ENCODE measurements at regions not wholly inside any gene's neighbourhood (a gene's known extent, or its start where the extent isn't known, plus 50 kb on each side); places are given as distances from the start of the nearest gene placed in this dataset.
"Not testable (repeated sequence)": the region's sequence is repeated elsewhere in the genome, so short reads cannot be mapped to it uniquely, and the experiment has no call there.

- DNase-seq (ENCODE audit: low read depth in 3 of 3, low spot score in 1 of 3): no peak
These were observed 487.6 kb upstream of the CAMK1G start for GRCh38 chr1:209095627-209096595.

- DNase-seq (ENCODE audit: low read depth in 3 of 3, low spot score in 1 of 3): no peak
These were observed 483.1 kb upstream of the CAMK1G start for GRCh38 chr1:209100460-209100859.

- no peak for DNase-seq (ENCODE audit: low read depth in 3 of 3, low spot score in 1 of 3)
These were observed 482.4 kb upstream of the CAMK1G start for GRCh38 chr1:209101106-209101505.

- no peak for DNase-seq (ENCODE audit: low read depth in 3 of 3, low spot score in 1 of 3)
These were observed 481.4 kb upstream of the CAMK1G start for GRCh38 chr1:209102120-209102519.

GRCh38 chr1:209102531-209102930 is 481.0 kb upstream of the CAMK1G start:
- no peak for DNase-seq (ENCODE audit: low read depth in 3 of 3, low spot score in 1 of 3)

GRCh38 chr1:209103092-209103491 is 480.4 kb upstream of the CAMK1G start:
- no peak for DNase-seq (ENCODE audit: low read depth in 3 of 3, low spot score in 1 of 3)

DNA sequence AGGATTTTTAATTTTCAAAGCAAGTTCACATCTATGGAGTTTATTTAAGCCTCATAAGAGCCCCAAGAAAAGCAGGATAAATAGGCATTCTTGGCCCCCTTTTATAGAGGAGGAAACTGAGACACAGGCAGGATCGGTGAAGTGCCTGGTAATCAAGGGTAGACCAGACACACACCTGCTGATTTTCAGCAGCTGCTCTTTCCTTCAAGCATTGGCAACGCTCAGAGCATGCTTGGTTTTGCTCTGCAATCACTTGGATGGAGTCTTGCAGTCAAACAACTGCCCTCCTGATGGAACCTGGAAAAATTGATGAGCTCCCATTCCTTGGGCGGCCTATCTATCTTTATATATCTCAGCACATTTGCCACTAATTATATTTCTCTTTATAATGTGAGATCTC is 478.9 kb upstream of the CAMK1G start:
- no peak for DNase-seq (ENCODE audit: low read depth in 3 of 3, low spot score in 1 of 3)

GRCh38 chr1:209105701-209106100 is 477.8 kb upstream of the CAMK1G start:
- no peak for DNase-seq (ENCODE audit: low read depth in 3 of 3, low spot score in 1 of 3)

- DNase-seq (ENCODE audit: low read depth in 3 of 3, low spot score in 1 of 3): no peak
These were observed 477.2 kb upstream of the CAMK1G start for GRCh38 chr1:209106237-209106741.

DNA sequence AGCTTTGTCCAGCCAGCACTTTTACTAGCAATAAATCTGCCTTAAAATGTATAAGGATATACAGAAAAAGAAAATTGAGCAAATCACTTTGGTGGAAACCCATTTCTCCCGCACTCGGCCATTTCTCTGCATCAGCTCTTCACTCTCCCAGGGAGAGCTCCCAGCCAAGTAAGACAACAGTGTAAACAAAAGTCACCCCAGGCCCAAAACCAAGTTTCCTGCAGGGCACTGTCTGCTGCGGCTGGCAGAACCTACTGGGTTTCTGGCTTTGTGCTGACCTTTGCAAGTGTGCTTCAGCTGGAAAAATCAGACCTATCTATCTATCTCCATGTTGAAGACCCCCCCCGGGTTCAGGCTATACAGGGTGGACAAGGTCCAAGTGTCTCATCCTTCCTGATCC is 476.7 kb upstream of the CAMK1G start:
- no peak for DNase-seq (ENCODE audit: low read depth in 3 of 3, low spot score in 1 of 3)

DNA sequence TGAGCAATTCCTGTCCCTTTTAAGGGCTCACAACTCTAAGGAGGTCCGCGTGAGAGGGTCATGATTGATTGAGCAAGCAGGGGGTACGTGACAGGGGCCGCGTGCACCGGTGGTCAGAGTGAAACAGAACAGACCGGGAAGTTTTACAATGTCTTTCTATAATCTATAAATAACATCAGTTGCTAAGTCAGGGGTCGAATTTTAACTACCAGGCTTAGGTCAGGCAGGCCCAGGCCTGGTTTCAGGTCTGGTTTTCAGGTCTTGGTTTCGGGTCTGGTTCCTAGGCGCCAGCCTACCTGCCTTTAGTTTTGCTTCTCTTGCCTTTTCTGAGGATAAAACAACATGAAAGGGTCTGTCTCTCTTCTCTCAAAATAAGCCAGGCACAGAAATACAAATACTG is 476.0 kb upstream of the CAMK1G start:
- DNase-seq (ENCODE audit: low read depth in 3 of 3, low spot score in 1 of 3): no peak

DNA sequence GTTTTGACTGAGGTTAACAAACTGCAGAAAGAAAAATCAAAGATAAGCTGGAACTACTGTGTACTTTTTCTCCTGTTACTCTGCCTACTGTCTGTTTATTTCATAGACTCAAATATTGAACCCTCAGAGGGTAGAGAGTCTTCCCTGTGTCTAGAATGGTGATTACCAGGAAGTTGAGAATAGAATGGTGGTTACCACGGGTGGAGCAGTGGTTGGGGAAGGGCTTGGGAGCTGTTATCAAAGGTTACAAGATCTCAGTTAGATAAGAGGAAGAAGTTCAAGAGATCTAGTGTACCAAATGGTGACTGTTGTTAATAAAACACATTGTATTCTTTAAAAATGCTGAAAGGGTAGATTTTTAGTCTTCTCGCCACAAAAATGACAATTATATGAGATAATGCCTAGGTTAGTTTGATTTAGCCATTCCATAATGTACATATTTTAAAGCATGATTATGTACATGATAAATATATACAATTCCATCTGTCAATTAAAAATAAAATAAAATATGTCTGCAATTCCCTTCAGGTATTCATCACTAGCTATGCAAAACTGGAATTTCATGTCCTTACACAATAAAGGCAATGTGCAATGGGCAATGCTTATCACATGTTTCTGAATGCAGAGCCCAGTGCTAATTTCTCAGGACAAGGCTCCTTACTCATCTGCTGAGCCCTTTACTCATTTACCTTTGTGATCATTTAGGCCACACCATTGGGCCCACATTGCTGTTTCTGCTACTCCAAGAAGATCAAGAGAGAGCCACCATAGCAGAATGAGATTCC is 474.3 kb upstream of the CAMK1G start:
- no peak for DNase-seq (ENCODE audit: low read depth in 3 of 3, low spot score in 1 of 3)

- DNase-seq (ENCODE audit: low read depth in 3 of 3, low spot score in 1 of 3): no peak
These were observed 470.0 kb upstream of the CAMK1G start for GRCh38 chr1:209113521-209113920.

DNA sequence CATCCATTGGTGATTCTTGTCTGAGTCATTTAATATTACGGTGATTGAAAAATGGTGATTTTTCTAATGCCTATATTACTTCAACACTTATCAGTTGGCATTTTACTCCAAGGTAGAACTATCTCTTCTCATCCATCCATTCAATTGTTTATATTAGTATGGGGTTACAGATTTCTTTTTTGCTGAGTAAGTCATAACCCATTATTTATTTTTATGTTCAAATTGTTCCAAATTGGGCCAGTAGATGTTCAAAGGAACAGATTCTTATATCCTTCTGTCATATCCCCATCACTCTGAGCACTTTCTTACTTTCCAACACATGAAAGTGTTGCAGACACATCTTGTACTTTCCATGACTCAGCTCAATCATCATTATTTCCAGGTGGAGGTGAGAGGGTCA is 466.8 kb upstream of the CAMK1G start:
- no peak for DNase-seq (ENCODE audit: low read depth in 3 of 3, low spot score in 1 of 3)

DNA sequence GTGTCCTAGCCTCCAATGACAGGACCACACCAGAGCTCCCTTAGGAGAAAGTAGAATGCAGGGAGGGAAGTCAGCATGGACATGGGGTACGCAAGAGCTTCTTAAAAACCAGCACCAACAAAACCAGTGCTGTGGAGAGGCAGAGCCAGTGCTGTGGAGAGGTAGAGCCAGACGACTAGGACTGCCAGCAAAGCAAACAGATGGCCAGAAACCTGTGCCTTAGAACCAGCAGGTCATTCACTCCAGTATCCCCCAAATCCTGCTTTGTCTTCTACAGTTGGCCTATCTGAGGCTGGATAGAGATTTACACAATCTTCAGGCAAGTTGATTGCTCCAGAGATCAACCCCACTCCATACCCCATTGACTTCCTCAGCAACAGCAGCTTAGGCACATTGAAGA is 459.9 kb upstream of the CAMK1G start:
- DNase-seq (ENCODE audit: low read depth in 3 of 3, low spot score in 1 of 3): no peak

- not testable (repeated sequence) for DNase-seq (ENCODE audit: low read depth in 3 of 3, low spot score in 1 of 3)
These were observed 454.4 kb upstream of the CAMK1G start for GRCh38 chr1:209129091-209129490.

DNA sequence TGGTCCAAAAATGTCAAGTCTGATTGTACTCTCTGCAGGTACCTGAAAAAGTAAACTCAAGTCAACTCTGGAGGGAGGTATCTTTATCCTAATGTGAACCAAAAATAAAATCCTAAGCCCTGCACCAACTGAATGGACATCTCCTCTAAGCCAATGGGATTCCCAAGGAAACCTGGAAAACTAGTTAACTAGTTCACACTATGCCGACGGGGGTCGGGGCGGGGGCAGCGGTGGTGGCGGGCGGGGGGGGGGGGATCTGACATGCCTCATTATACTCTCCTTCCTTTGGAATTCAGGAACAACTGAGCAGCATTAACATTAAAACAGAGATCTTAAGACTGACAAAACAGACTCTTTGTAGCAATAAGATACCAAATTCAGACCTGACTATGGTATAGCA is 452.6 kb upstream of the CAMK1G start:
- no peak for DNase-seq (ENCODE audit: low read depth in 3 of 3, low spot score in 1 of 3)

GRCh38 chr1:209132736-209133467 is 450.6 kb upstream of the CAMK1G start:
- no peak for DNase-seq (ENCODE audit: low read depth in 3 of 3, low spot score in 1 of 3)

DNA sequence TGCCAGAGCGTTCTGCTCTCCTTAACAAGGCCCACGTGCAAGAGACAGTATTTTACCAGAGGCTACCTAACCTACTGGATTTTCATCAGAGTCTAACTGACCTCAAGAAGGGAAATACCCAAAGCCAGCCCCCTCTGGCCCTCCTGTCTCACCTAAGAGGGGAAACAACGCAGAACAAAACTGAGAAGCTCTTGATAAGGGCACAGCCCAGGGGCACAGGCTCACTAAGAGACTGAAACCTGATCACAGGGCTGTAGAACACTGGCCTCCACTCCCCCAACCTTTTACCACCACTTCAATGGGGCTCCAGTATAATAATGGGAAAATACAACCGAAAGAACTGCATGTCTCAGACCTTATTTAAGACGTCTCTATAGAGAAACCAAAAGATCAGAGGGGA is 449.5 kb upstream of the CAMK1G start:
- no peak for DNase-seq (ENCODE audit: low read depth in 3 of 3, low spot score in 1 of 3)

- DNase-seq (ENCODE audit: low read depth in 3 of 3, low spot score in 1 of 3): no peak
These were observed 439.6 kb upstream of the CAMK1G start for GRCh38 chr1:209143916-209144315.

DNA sequence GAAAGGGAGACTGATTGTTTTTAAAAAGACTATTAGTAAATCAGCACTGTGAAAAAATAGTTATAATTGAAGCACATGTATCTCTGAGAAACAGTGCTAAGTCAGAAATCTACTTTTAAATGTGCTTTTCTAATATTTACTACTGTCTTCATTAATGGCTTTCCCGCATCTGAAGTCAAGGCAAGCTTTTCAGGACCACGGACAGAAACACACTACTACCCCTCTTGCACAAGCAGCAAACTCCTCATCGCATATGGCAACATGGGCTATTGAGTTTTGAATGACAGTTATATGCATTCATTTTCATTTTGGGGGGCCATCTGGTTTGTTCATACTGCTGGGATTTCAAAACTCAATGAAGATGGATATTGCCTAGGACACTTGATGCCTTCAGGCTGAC is 433.4 kb upstream of the CAMK1G start:
- DNase-seq (ENCODE audit: low read depth in 3 of 3, low spot score in 1 of 3): no peak

Data from stimulated activated CD4-positive, alpha-beta T cell treated with anti-CD3 and anti-CD28 coated beads, TNF-alpha, amount 100 ng/mL, for 1 hour (primary cell).